22Rv1 (cell line): ENCODE measurements at regions not wholly inside any gene's neighbourhood (a gene's known extent, or its start where the extent isn't known, plus 50 kb on each side); places are given as distances from the start of the nearest gene placed in this dataset.

Experiments
- H3K27ac ChIP-seq: fragments of 450-650 bp; 2 replicates; pipeline ENCODE4 v1.5.1; 2017
- ZFX ChIP-seq: fragments of 450-650 bp; IDR thresholded peaks from 2 replicates; pipeline ENCODE4 v1.6.1; 2017; ENCODE audit warnings: antibody characterized with exemption, borderline replicate concordance
- TF ChIP-seq, protein P1 (sequence below): fragments of 450-650 bp; IDR thresholded peaks from 2 replicates; pipeline ENCODE4 v1.5.1; 2017; ENCODE audit warnings: mild to moderate bottlenecking

DNA sequence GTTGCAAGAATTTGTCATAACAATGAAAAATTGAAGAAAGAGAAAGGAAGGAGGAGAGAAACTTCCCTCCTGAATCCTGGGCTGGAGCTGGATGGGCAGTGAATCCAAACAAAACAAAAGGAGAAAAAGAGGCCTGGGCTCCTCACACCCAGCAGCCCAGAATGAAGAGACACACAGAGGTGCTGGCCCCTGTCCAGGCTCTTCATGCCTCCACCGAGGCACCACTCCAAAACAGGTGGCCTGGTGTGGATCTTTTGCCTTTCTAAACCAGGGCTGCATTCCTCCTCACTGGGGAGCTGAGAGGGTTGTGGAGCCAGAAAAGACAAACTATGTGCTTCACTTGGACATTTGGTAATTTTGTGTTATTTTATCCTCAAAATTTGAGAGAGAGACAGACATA lies 76.0 kb downstream of the FAM124B start:
- H3K27ac ChIP-seq: no peak overlapping the region
- TF ChIP-seq, protein P1, sequence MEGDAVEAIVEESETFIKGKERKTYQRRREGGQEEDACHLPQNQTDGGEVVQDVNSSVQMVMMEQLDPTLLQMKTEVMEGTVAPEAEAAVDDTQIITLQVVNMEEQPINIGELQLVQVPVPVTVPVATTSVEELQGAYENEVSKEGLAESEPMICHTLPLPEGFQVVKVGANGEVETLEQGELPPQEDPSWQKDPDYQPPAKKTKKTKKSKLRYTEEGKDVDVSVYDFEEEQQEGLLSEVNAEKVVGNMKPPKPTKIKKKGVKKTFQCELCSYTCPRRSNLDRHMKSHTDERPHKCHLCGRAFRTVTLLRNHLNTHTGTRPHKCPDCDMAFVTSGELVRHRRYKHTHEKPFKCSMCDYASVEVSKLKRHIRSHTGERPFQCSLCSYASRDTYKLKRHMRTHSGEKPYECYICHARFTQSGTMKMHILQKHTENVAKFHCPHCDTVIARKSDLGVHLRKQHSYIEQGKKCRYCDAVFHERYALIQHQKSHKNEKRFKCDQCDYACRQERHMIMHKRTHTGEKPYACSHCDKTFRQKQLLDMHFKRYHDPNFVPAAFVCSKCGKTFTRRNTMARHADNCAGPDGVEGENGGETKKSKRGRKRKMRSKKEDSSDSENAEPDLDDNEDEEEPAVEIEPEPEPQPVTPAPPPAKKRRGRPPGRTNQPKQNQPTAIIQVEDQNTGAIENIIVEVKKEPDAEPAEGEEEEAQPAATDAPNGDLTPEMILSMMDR: no peak
- no peak for TF ChIP-seq ZFX

DNA sequence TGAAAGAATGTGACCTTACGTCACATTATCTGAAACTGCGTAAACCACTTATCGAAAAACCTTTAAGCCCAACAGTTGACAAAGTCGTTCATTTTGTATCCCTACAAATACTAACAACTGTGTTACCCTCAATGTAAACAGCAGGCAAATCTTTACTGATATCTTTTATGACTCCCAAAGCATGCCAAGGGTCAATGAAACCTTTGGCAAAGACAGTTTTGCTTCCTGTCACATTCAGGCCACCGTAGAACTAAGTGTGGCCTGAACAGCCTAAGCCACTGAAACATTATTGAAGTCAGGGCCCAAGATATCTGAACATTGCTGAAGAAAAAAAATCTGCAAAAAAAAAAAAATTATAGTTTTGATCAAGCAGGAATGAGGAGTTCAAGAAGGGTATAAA lies 77.3 kb downstream of the FAM124B start:
- H3K27ac ChIP-seq: no peak overlapping the region
- TF ChIP-seq, protein P1: no peak
- TF ChIP-seq ZFX: no peak

DNA sequence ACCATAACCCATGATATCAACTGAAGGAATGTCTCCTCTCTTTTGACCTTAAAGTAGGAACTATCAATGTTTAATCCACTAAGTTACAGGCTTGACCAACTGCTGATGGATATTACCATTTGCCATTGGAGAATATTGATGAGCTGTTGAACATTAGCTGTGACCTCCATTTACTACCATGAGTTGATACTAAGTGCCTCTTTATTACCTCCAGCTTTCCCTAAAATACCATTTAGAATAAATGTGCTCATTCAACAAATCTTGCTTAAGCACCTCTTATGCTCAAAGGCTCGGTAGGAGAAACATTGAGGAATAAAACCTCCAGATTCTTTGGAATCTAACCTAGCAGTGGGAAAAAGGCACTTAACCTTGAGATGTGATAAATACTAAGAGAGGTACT lies 81.2 kb downstream of the FAM124B start:
- TF ChIP-seq ZFX: no peak
- TF ChIP-seq, protein P1: no peak

DNA sequence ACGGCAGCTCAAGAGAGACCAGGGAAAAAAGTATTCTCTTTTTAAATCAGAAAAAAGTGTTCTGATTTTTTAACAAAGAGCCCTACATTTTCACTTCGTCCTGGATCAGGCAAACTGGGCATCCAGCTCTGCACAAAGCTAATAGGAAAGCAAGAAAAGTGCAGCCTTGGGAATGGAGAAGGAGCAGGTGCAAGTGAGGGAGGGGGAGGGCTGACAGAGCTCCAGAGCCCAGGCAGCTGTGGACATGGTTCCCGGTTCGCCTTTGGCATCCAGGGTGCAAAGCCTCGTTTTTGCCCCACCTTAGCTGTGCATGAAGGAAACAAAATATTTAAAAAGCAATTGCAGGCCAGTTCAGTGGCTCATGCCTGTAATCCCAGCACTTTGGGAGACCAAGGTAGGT lies 82.2 kb downstream of the FAM124B start:
- TF ChIP-seq ZFX: no peak
- TF ChIP-seq, protein P1: no peak
- H3K27ac ChIP-seq: no peak overlapping the region

More for the DNA sequence above, 81.2 kb downstream of the FAM124B start:
- H3K27ac ChIP-seq: no peak overlapping the region

DNA sequence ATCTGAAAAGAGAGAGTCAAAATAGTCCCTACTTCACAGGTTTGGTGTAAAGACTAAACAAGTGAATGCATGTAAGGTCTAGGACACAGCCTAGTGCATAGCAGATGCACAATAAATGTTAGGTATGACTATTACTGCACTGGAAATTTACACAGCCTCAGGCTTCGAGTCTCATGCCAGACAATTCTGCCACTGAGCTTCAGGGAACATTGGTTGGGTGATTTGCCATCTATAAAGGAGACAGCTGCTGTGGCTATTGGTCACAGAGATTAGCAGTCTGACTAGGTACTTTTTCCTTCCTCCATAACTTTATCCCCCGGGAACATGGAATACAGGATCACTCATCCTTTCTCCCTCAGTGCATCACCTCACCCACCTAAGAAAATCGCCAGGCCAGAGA lies 89.2 kb downstream of the FAM124B start:
- no peak overlapping the region for H3K27ac ChIP-seq
- TF ChIP-seq ZFX: no peak
- TF ChIP-seq, protein P1: no peak

DNA sequence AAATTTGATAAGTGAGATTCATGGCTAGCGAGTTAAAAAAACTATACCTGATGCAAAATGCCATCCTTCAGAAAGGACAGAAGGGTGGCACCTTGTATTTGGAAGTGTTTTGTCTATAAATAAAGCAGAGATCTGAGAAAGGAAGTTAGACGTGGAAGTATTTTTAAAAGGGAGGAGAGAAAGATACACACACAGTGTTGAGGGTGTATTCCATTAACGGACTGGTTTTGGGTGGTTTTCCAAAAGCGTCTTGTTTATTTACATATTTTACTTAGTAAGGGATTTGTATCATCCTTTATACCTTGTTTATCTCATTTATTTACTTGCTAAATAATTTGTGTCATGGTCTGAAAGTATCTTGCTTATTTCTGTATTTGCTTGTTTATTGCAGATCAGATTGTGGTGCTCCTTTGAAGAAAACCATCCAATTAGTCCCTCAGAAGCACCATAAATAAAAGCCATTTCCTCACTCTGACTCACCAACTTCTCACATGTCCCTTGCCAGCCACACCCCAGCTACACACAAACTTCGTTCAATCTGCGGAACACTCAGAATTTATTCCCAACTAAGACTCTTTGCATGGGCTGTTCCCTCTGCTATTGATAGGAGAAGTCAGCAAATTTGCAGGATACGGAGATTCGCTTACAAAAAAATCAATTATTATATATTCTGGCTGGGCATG lies 90.8 kb downstream of the FAM124B start:
- no peak overlapping the region for H3K27ac ChIP-seq
- TF ChIP-seq, protein P1: no peak
- no peak for TF ChIP-seq ZFX

DNA sequence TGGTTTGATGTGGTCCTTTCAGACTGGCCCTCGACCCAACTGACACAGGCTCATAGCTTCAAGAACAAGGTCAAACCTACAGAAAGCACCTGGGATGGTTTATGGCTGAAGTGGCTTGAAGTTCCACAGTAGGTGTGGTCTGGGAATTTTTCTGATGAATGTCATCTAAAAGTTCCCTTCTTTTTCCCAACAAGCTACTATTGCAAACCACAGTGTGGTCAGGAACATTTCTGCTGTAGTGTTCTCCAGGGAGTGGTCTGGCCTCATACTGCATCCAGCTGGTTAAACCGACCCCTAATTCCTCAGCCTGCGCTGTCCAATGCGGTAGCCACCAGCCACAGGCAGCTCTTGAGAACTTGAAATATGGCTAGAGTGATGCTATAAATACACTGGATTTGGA lies 92.7 kb downstream of the FAM124B start:
- H3K27ac ChIP-seq: no peak overlapping the region
- no peak for TF ChIP-seq ZFX
- TF ChIP-seq, protein P1: no peak
